HG03039 (cell line): ENCODE measurements at regions not wholly inside any gene's neighbourhood (a gene's known extent, or its start where the extent isn't known, plus 50 kb on each side); places are given as distances from the start of the nearest gene placed in this dataset.
"Not testable (repeated sequence)": the region's sequence is repeated elsewhere in the genome, so short reads cannot be mapped to it uniquely, and the experiment has no call there.

Experiments used
- ATAC-seq: cut with Tn5 transposase; IDR thresholded peaks from one replicate; pipeline ENCODE4 v1.9.1; 2021; ENCODE audit warnings: mild to moderate bottlenecking, moderate library complexity; ENCODE audit not compliant: unreplicated experiment

DNA sequence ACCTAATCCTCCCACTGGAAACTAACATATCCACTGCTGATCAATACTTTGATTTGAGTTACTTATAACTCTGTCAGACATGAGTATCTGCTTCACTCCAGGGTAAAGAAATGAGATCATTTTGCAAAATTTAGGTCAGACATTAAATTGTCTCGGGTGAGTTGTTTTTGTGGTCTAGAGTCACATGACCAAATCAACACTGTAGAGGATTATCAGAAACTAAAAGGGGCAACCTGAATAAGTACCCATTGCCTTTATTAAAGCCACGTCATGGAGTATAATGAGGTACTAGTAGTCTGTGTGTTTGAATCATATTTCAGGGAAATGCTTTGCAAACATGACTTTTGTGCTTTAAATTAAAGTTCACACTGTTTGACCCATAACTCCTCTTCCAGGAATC is 107.7 kb upstream of the ADO start:
- no peak for ATAC-seq

DNA sequence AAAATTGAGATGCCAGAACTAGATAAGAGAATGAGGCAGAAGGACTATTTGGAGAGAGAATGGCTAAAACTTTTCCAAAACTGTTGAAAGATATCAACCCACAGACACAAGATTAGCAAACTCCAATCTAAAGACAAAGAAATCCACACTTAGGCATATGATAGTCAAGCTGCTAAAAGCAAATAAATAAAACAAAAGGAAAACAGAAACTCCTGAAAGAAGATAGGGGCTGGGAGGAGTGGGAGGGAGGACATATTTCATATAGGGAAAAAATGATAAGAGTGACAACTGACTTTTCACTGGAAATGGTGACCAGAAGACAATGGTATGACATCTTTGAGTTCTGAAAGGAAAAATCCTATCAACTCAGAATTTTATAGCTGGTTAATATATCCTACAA is 105.4 kb upstream of the ADO start:
- ATAC-seq: no peak

DNA sequence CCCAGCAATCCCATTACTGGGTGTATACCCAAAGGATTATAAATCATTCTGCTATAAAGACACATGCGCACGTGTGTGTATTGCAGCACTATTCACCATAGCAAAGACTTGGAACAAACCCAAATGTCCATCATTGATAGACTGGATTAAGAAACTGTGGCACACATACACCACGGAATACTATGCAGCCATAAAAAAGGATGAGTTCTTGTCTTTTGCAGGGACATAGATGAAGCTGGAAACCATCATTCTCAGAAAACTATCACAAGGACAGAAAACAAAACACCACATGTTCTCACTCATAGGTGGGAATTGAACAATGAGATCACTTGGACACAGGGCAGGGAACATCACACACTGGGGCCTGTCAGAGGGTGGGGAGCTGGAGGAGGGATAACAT is 100.4 kb upstream of the ADO start:
- not testable (repeated sequence) for ATAC-seq

DNA sequence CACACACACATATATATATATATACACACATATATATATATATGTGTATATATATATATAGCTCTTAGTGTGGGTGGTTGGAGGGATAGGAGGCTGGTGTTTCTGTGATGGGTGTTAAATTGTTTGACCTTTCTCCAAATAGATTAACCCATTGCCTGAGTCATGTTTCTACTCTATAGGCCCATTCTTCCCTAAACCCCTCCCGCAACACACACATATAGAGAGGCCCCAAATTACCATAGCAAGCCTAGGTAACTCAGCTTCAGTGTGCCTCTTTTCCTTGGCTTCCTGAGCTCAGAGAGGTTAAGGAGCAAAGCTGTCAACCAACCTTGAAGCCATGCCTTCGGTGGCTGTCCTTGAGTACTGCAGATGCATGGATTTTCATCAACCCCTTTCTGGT is 98.7 kb upstream of the ADO start:
- no peak for ATAC-seq

DNA sequence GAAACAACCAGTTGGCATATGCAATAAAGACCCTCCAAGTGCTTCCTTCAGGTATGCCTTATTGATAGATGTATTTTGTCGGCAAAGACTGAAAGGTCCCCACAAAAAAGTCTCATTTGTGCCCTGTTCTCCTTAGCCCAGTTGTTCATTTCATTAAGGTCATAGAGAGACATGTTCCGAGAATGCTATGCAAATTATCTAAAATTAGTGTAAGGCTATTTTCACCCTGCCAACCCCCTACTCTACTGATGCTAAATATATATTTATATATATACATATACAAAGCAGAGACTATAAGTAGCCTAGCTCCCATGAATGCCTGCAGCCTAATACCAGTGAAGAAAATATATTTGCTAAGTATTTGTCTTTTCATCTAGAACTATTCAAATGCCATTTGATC is 96.7 kb upstream of the ADO start:
- no peak for ATAC-seq

DNA sequence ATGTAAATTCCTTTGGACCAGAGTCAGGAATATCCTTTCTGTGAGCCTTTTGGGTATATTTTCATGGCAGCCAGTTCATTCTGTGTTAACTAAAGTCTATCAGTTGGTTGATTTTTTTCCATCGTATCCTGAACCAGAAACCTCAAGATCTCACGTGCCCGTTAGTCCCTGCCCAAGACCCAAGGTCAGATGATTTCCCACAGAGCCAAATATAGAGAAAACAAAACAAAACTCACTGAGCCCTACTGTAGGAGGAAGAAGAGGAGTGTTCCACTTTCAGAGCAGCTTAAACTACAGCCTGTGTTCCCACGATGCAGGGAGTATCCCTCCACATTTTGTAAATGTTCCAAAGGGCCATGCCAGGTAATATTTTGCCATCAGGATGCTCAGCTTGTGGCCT is 96.0 kb upstream of the ADO start:
- ATAC-seq: peak; percentile 39

DNA sequence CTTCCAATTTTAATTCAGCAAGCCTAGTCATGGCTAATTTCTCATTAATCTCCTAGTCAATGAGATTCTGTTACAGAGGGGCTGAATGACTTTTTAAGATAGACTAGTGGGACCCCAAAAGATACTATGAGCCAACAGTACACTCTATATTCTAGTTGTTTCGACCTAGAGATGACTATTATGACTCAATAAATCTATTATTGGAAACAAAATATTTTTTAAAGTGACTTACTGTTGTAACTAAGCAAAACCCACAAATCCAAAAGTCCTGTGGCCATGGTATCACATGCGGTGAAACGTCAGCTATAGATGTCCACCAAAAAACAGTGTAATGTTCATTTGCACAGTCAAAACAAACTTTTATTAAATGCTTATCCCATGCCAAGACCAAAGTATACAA is 95.3 kb upstream of the ADO start:
- ATAC-seq: no peak

DNA sequence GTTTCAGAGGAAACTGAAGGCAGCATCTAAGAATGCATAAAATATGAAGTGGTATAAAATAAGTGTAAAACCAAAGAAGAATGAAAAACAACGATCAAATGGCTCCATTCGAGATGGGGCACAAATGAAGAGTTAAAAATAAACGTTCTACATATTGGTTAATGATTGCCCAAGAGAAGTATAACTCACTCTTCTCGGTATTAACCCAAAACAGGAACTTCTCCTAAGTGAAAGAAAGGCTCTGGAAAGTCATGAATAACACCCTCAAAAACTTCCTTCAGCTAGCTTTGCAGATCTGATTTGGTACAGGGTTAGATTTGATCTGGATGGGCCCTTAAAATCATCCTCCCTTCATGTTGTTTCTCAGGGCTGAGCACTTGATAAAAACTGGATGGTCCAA is 94.3 kb upstream of the ADO start:
- no peak for ATAC-seq

DNA sequence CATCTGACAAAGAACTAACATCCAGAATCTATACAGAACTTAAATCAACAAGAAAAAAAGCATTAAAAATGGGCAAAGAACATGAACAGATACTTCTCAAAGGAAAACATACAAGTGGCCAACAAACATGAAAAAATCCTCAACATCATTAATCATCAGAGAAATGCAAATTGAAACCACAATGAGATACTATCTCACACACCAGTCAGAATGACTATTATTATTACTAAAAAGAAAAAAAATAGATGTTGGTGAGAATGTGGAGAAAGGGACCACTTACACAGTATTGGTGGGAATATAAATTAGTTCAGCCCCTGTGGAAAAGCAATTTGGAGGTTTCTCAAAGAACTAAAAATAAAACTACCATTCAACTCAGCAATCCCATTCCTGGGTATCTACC is 89.1 kb upstream of the ADO start:
- no peak for ATAC-seq

DNA sequence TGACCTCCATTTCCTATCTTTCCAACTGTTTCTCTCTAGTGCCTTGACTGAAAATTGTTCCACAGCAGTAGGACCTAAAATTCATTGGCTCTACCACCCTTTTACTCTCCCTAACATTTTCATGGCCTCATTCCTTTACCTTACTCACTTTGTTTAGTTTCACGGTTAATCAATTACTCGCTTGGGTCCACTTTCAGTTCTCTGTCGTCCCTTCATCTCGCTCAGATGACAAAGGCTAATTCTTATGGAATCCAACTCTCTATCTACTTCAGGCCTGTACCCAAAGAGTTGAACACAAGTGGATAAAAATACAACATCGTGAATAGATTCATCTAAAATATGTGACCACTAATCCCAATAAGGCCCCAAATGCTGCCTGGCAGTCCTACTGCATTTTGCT is 85.9 kb upstream of the ADO start:
- no peak for ATAC-seq

DNA sequence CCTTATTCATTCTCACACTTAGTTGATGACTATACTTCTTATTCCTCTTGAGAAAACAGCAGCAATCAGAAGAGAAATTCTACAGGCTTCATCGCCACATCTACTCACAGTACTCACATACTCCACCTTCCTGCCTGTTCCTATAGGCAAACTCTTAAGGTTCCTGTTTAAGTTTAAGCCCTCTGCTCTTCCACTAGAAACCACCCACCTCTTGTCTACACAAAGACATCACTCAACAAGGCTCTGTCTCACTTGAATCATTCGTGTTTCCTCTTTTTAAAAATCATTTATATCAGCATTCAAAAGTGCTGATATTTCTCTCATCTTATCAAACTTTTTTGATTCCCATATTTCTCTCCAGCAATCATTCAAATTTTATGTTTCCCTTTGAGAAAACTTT is 85.5 kb upstream of the ADO start:
- ATAC-seq: no peak

DNA sequence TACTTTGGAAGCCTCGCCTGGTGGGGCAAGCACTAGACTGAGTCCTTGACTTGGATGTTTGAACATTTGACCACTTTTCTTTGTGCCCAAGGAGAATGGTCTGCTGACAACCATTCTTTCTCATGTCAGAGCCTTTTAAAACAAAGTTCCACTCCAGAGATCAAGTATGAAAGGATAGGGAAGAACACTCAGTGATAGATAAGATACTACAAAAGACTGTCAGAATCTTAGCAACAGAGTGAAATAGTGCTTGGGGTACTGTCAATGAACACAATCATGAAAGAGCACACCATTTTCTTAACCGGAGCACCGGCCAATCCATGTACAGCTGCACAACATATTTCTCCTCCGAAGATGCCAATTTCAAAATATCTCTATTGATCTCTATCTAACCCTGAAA is 82.8 kb upstream of the ADO start:
- no peak for ATAC-seq

DNA sequence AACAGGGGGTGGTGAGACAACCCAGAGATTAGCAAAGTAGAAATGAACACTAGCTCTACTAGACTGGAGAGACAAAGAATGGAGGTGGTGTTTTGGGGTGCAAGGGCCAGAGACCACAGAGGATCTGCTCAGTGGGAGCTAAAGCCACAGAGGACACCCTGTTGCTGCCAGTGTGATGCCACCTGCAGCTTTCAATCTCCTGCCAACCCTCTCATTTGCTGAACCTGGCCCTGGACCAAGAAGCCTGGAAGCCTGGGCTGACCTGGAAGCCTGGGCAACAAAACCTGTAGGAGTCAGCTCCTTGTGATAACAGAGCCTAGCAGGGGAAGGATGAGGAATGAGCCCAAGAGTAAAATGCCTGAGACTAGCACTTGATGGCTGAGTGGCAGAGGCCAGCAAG is 81.1 kb upstream of the ADO start:
- no peak for ATAC-seq

DNA sequence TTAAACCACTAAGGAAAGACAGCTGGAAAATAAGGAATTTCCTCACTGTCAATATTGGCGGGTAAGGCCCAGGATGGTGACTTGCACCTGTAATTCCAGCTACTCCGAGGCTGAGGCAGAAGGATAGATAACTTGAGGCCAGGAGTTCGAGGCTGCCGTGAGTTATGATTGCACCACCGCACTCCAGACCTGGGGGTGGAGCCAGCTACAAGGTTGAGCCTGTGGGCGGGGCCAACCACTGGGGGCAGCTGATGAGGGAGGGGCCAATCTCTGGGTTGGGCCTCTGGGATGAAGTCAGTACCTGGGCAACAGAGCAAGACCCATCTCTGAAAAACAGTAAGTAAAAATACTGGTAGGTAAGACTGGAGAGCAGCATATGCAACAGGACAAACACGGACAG is 80.1 kb upstream of the ADO start:
- no peak for ATAC-seq

DNA sequence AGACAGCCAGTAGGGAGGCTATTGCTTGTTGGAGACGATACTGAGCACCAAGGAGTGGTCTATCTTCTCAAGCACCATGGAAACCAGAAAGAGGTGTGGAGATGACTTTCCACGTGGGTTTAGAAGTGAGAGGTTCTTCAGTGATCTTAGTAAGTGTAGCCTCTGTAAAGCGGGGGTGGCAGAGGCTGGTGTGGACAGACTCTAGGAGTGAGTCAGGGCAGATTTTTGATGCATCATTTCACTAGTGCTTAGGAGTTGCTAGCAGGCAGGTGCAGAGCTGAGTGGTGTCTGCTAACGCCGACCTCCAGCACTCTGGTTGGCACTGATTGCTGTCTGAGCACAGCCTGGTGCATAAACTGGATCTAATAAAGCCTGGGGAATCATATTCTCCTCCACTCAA is 78.4 kb upstream of the ADO start:
- ATAC-seq: peak; percentile 97

DNA sequence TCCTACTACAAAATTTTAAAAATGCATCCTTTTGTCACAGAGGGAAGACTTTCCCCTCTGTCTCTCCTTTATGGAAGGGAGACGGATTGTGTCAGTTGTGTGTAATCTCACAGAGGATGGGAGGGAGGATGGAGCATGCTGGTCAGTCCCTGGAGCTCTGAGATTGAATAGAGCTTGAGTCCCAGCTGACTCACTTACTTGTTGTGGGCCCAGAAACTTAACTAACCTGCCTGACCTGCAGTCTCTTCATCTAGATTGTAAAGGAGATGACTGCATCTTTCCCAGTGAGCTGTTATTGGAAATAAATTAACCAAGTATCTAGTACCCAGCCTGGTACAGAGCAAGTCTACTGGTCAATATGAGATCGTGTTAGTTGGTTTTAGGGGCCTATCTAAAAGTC is 77.9 kb upstream of the ADO start:
- ATAC-seq: no peak

DNA sequence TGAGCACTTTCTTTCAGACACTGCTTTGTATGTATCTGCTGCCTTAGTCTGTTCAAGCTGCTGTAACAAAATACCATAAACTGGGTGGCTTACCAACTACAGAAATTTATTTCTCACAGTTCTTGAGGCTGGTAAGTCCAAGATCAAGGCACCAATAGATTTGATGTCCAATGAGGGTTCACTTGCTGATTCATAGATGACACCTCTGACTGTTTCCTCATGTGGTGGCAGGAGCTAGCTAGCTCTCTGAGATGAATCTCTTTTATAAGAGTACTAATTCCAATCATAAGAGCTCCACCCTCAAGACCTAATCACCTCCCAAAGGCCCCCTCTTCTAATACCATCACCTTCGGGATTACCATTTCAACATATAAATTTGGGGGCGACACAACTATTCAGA is 76.6 kb upstream of the ADO start:
- no peak for ATAC-seq

DNA sequence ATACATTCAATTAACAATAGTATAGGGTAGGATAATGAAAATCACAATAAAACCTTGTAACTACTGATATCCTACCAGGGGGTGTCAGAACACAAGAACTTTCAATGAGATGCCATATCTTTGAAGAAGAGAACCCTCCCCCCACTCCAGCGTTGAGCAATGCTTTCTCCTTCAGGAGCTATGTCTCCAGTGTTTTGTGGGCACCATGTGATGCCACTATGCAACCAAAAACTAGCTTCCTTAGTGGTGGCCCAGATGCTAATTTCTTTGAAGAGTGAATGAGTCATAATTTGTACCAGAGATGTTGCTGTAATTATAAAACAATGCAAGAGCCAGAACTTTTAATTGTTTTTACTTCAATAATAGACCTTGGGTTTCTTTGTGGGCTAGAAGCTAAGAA is 76.0 kb upstream of the ADO start:
- ATAC-seq: no peak

DNA sequence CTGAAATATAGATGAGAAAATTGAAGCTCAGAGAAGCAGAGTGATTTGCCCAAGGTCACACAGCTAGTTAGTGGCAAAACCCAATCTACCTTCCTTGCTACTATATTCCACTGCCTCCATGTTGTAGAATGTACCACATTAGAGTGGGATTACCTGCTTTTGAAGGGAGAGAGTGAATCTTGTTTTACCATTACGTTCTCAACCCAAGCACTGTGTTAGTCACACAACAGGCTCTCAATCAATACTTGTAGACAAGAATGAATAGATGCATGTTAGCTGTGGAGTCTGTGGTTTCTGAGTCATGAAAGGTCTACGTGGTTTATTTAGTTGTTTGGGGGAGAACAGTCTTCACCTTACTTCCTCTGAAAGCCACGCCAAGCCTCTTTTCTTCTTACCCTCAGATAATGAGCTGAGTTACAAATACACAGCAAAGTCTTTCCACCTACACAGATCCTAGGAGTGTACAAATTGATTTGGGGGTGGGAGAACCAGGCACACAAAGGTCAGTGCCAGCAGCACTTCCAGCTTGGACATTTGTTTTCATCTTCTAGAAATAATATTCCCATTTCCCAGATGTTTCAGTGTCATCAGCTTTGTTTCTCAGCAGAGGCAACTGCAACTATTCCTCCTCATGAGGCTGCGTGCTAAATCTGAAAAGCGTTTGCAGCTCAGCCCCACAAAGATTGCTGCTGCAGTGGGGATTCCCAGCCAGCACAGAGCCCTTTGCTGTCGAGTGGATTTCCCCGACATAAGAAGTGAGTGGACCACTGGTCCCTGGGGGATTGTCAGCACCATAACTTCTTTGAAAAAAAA is 71.5 kb upstream of the ADO start:
- ATAC-seq: peak; percentile 76

DNA sequence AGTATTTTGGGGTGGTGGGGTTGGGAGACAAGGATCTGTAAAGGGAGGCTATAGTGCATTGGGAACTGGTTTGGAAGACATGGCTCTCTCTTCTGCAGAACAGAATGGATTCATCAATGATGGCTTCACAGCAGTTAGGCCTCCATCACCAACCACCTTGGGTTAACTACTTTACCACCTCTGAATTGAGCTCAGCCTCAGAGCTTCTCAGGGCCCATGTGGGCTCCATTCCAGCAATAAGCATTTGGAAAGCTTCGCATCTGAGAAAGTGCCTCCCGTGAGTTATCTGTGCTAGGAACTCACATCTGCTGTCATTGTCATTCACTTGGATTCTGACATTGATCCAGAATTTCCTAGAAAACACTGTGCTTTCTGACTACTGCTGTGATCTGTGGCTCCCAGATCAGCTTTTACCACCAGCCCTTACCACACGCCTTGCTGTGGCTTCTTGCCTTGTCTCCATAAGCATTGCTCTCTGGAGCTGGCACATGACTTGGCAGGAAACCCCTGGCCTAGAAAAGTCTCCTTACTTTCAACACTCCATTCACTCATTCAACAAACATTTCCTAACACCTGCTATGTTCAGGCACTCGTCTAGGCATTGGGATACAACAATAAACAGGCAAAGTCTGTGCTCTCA is 70.7 kb upstream of the ADO start:
- no peak for ATAC-seq

DNA sequence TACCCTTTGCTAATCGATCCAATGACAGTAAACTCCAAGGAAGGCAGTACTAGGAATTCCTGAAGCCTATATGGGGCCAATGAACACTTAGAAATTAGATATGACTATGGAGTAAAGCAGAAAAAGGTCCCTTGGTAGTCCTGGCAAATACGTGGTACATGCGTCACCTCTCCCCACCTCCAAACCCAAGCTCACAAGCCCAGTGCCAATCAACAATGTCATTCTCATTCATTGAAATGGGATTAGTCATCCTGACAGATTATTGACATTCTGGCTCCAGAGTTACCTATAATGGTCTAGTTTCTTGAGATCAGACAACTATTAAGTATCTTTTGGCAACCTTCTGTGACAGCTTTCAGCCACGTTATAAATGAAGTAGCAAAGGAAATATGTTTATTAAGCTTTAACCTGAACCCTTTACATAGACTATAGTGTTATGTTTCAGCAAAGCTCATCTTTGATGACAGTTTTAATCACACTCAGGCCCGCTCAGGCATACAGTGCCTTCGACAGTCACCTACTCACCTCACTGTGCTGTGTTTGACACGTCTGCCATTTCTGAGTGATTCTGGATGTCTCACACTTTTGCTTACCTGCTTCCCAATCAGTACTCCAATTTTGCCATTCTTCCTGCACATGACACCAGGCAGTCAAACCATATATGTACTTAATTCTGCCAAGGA is 69.6 kb upstream of the ADO start:
- no peak for ATAC-seq

DNA sequence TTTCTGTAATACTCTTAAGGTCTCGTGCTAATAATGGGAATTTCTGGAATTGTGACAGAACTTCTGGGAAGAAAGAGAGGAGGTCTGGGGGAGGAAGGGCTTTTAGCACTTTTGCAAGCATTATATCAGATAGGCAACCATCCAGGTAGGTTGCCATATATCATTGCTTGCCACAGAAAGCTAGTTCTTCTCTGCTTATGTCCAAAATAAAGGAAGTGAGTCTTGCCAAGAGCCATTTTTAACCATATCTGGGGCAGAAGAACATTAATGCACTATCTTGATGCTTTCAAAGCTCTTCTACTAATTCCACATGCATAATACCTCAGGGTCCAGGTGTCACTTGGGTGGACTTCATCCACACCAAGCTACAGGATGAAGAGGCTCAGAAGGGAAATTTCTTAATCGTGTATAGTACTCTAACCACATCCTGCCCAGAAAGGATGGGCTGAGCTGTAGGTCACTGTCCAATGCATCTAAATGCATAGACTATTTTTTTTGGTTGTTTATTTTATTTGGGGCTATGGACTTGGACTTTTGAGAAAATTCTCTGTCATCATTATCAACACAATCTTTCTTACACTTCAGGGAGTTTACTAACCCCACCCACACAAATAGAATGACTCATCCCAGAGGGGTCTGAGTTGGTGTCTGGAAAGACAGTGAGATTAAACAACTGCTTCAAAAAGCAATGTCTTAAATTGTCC is 68.9 kb upstream of the ADO start:
- ATAC-seq: peak; percentile 29
